ENCODE measurements at regions not wholly inside any gene's neighbourhood (a gene's known extent, or its start where the extent isn't known, plus 50 kb on each side); places are given as distances from the start of the nearest gene placed in this dataset.

GRCh38 chr15:25090073-25090733 lies 135.4 kb downstream of the SNRPN start:
- H3K4me3 ChIP-seq (ENCODE audit: low read depth, low read length) = no peak overlapping the region
- TF ChIP-seq CTCF (IDR thresholded peaks at IDR 0.05; ENCODE audit: insufficient read depth, low read depth, low read length, missing control alignments) = no peak
- DNase-seq (ENCODE audit: low read depth) = no peak

GRCh38 chr15:25091421-25092158 lies 136.8 kb downstream of the SNRPN start:
- no peak overlapping the region for H3K4me3 ChIP-seq (ENCODE audit: low read depth, low read length)
- DNase-seq (ENCODE audit: low read depth) = no peak
- TF ChIP-seq CTCF (IDR thresholded peaks at IDR 0.05; ENCODE audit: insufficient read depth, low read depth, low read length, missing control alignments) = no peak

GRCh38 chr15:25092661-25093060 lies 137.9 kb downstream of the SNRPN start:
- DNase-seq (ENCODE audit: low read depth) = no peak
- no peak for TF ChIP-seq CTCF (IDR thresholded peaks at IDR 0.05; ENCODE audit: insufficient read depth, low read depth, low read length, missing control alignments)
- H3K4me3 ChIP-seq (ENCODE audit: low read depth, low read length) = no peak overlapping the region

GRCh38 chr15:25093455-25094029 lies 138.8 kb downstream of the SNRPN start:
- DNase-seq (ENCODE audit: low read depth) = no peak
- no peak for TF ChIP-seq CTCF (IDR thresholded peaks at IDR 0.05; ENCODE audit: insufficient read depth, low read depth, low read length, missing control alignments)
- no peak overlapping the region for H3K4me3 ChIP-seq (ENCODE audit: low read depth, low read length)

- no peak for DNase-seq (ENCODE audit: low read depth)
- no peak overlapping the region for H3K4me3 ChIP-seq (ENCODE audit: low read depth, low read length)
- no peak for TF ChIP-seq CTCF (IDR thresholded peaks at IDR 0.05; ENCODE audit: insufficient read depth, low read depth, low read length, missing control alignments)
These were observed 139.3 kb downstream of the SNRPN start for GRCh38 chr15:25094066-25094465.

GRCh38 chr15:25094519-25094918 lies 139.7 kb downstream of the SNRPN start:
- DNase-seq (ENCODE audit: low read depth) = no peak

More at GRCh38 chr15:25094519-25094918, 139.7 kb downstream of the SNRPN start:
- no peak overlapping the region for H3K4me3 ChIP-seq (ENCODE audit: low read depth, low read length)
- TF ChIP-seq CTCF (IDR thresholded peaks at IDR 0.05; ENCODE audit: insufficient read depth, low read depth, low read length, missing control alignments) = no peak

Data from GM12865 (cell line).